Upper lobe of left lung (tissue), 6 donors: ENCODE measurements at regions not wholly inside any gene's neighbourhood (a gene's known extent, or its start where the extent isn't known, plus 50 kb on each side); places are given as distances from the start of the nearest gene placed in this dataset.

ENCODE experiments used
- ATAC-seq, 2 donors: fragments of 200-7000 bp; cut with Tn5 transposase; one replicate each; pipeline ENCODE4 v1.9.1; 2022; ENCODE audit warnings: mild to moderate bottlenecking in 2 of 2, moderate library complexity in 2 of 2; ENCODE audit not compliant: low FRiP score in 2 of 2
- DNase-seq, 2 donors: peaks; one replicate each; pipeline ENCODE4 v3.0.0-alpha.2; 2019 to 2020
- H3K27ac ChIP-seq, 4 donors: fragments of 200-600 bp; sonication (generic); one replicate each; pipeline ENCODE4 v1.5.1; 2016 to 2019
- H3K27me3 ChIP-seq, 4 donors: fragments of 200-600 bp; sonication (generic); one replicate each; pipeline ENCODE4 v1.5.1; 2017 to 2019
- H3K36me3 ChIP-seq, 4 donors: fragments of 200-600 bp; sonication (generic); one replicate each; pipeline ENCODE4 v1.5.1; 2016 to 2019
- H3K4me1 ChIP-seq, 4 donors: fragments of 200-600 bp; sonication (generic); one replicate each; pipeline ENCODE4 v1.5.1; 2018 to 2019
- H3K4me3 ChIP-seq, 4 donors: fragments of 200-600 bp; sonication (generic); one replicate each; pipeline ENCODE4 v1.5.1; 2017 to 2019; ENCODE audit warnings: mild to moderate bottlenecking in 2 of 4, moderate library complexity in 1 of 4
- H3K9me3 ChIP-seq, 4 donors: fragments of 200-600 bp; sonication (generic); one replicate each; pipeline ENCODE4 v1.5.1; 2018 to 2019
- EP300 ChIP-seq, 4 donors: sonication (generic); formaldehyde crosslinking; IDR thresholded peaks; one replicate each; pipeline ENCODE4 v1.5.1; 2017; ENCODE audit warnings: antibody characterized with exemption in 4 of 4, control low read depth in 2 of 4
- POLR2A ChIP-seq, 4 donors: fragments of 450-650 bp; IDR thresholded peaks; one replicate each; pipeline ENCODE4 v1.5.1; 2016 to 2017; ENCODE audit warnings: antibody characterized with exemption in 4 of 4, mild to moderate bottlenecking in 2 of 4
- POLR2AphosphoS5 ChIP-seq, 2 donors: sonication (generic); formaldehyde crosslinking; IDR thresholded peaks; one replicate each; pipeline ENCODE4 v1.5.1; 2017; ENCODE audit warnings: antibody characterized with exemption in 2 of 2
- WGBS, 2 donors: methylation state at CpG; one replicate each; pipeline ENCODE4 v1.1.5; 2017 to 2018; 5-methylcytosine and 5-hydroxymethylcytosine counted together
- TF ChIP-seq, protein P1 (sequence below), 6 experiments: fragments of 450-650 bp in 4 of 6; fragments of 200-600 bp in 2 of 6; sonication (generic) in 2 of 6; IDR thresholded peaks; one replicate each; pipeline ENCODE4 v1.5.1; 2016 to 2019; ENCODE audit warnings: antibody characterized with exemption in 6 of 6
- donor health status: DM: no; HTN: no; CAD: no; lungs with moderate emphysema.
- donor health status: DM: no; HTN: yes; CAD: no; lungs with severe emphysema.

DNA sequence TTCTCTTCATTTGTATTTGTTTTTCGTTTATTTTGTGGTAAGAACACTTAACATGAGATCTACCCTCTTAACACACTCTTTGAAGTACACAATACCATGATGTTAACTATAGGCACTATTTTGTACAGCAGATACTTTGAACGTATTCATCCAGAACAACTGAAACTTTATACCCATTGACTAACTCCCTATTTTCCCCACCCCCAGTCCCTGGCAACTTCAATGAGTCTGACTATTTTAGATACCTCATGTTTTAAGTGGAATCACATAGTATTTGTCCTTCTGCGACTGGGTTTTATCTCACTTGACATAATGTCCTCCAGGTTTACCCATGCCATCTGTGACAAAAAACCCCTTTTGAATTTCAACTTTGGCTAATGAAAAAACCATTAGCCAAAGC lies 356.3 kb upstream of the CDH20 start:
- WGBS, 2 donors: 65% methylated on average over 3 of the region's 3 CpGs
- Histone ChIP-seq H3K27ac (no peak overlapping the region), H3K9me3 (no peaks in the 10 kb centered on the region), H3K36me3 (no peaks in the 10 kb centered on the region), H3K4me3 (no peak overlapping the region), H3K4me1 (no peaks in the 10 kb centered on the region), H3K27me3 (no peaks in the 10 kb centered on the region)
- no peak for TF ChIP-seq POLR2AphosphoS5 (IDR thresholded peaks at IDR 0.05)
- no peak for TF ChIP-seq POLR2A (IDR thresholded peaks at IDR 0.05)
- TF ChIP-seq EP300 (IDR thresholded peaks at IDR 0.05): no peak
- TF ChIP-seq, protein P1, sequence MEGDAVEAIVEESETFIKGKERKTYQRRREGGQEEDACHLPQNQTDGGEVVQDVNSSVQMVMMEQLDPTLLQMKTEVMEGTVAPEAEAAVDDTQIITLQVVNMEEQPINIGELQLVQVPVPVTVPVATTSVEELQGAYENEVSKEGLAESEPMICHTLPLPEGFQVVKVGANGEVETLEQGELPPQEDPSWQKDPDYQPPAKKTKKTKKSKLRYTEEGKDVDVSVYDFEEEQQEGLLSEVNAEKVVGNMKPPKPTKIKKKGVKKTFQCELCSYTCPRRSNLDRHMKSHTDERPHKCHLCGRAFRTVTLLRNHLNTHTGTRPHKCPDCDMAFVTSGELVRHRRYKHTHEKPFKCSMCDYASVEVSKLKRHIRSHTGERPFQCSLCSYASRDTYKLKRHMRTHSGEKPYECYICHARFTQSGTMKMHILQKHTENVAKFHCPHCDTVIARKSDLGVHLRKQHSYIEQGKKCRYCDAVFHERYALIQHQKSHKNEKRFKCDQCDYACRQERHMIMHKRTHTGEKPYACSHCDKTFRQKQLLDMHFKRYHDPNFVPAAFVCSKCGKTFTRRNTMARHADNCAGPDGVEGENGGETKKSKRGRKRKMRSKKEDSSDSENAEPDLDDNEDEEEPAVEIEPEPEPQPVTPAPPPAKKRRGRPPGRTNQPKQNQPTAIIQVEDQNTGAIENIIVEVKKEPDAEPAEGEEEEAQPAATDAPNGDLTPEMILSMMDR (IDR thresholded peaks at IDR 0.05): no peak
- DNase-seq: no peak
- no peak for ATAC-seq

DNA sequence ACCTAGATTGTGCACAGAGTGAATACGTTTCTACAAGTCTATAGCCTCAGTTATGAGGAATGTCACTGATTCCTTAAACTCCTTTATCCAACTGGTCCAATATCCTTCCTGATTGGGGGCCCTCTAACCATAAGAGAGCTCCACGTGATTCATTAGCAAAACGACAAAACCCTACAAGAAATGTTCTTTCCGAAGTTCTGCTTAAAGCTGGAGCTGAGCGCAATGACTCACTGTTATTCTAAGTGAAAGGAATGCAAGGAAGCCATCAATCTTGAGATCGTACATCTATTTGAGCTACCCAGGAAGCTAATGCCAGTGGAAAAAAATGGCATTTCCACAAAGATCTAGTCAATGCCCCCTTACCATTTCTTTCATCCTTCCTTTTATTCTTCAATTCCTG lies 354.9 kb upstream of the CDH20 start:
- no peak for ATAC-seq
- TF ChIP-seq, protein P1 (IDR thresholded peaks at IDR 0.05): no peak
- TF ChIP-seq EP300 (IDR thresholded peaks at IDR 0.05) (no peak), POLR2A (IDR thresholded peaks at IDR 0.05) (no peak), POLR2AphosphoS5 (IDR thresholded peaks at IDR 0.05) (no peak)
- H3K27ac ChIP-seq: no peak overlapping the region

DNA sequence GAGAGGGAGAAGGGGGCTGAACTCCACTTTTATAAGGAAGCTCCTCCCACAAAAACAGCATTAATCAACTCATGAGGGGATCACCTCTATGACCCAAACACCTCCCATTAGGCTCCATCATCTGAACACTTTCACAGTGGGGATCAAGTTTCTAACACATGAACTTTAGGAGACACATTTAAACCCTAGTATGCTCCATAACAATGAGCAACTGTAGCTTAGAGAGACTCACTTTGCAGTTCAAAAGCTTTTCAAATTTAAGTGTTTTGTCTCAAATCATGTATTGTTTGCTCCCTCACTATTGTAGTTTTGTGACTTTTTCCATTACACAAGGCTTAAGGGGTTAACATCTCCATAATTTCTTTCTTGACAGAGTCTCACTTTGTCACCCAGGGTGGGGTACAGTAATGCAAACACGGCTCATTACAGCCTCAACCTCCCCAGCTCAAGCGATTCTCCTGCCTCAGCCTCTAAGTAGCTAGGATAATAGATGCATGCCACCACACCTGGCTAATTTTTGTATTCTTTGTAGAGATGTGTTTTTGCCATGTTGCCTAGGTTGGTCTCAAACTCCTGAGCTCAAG lies 352.7 kb upstream of the CDH20 start:
- no peaks in the 10 kb centered on the region for H3K27me3 ChIP-seq
- H3K36me3 ChIP-seq: no peaks in the 10 kb centered on the region
- no peaks in the 10 kb centered on the region for H3K9me3 ChIP-seq
- no peak for ATAC-seq
- no peak overlapping the region for H3K4me3 ChIP-seq
- TF ChIP-seq, protein P1 (IDR thresholded peaks at IDR 0.05): no peak
- no peak for TF ChIP-seq POLR2A (IDR thresholded peaks at IDR 0.05)
- TF ChIP-seq EP300 (IDR thresholded peaks at IDR 0.05): no peak
- TF ChIP-seq POLR2AphosphoS5 (IDR thresholded peaks at IDR 0.05): no peak
- DNase-seq: no peak
- H3K27ac ChIP-seq: no peak overlapping the region
- WGBS, 2 donors: 84 to 87% methylated on average over 2 of the region's 2 CpGs
- no peaks in the 10 kb centered on the region for H3K4me1 ChIP-seq

More for the DNA sequence above, 354.9 kb upstream of the CDH20 start:
- no peaks in the 10 kb centered on the region for H3K27me3 ChIP-seq
- DNase-seq: no peak
- H3K9me3 ChIP-seq: no peaks in the 10 kb centered on the region
- no peak overlapping the region for H3K4me3 ChIP-seq
- H3K4me1 ChIP-seq: no peaks in the 10 kb centered on the region
- 23 to 35% methylated on average over 6 of the region's 6 CpGs for WGBS, 2 donors
- no peaks in the 10 kb centered on the region for H3K36me3 ChIP-seq

DNA sequence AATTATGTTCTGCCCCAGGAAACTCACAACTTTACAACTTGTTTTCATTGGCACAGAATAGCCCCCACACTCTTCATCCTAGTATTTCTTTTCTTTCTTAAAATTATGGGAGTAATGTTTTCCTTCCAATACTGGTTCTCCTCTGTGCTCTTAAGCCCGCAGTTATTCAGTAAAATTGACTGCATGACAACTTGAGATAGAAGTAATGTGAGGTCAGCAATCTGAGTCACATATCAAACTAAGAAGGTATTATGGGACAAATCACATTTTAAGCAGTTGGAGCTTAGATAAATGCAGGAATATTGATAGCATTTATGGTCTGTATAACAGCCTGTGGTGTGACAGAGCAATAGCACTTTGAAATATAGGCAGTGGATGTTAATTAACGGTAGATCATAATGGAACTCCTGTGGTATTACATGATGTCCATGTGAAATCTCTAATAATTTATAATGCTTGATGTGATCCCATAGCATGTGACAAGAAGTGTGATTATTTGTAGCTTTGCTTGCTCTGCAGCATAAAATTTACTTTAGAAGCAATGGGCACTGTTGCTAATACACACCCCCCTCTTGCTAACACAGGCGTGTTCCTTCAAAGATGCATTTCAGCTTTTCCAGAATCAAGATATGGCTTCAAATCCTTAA lies 351.4 kb upstream of the CDH20 start:
- WGBS, 2 donors: 77 to 81% methylated on average over 3 of the region's 3 CpGs
- DNase-seq (no peak), ATAC-seq (no peak)
- no peak overlapping the region for H3K27ac ChIP-seq
- no peak overlapping the region for H3K4me3 ChIP-seq
- H3K9me3 ChIP-seq: no peaks in the 10 kb centered on the region
- TF ChIP-seq POLR2AphosphoS5 (IDR thresholded peaks at IDR 0.05): no peak
- TF ChIP-seq, protein P1 (IDR thresholded peaks at IDR 0.05): no peak
- no peak for TF ChIP-seq POLR2A (IDR thresholded peaks at IDR 0.05)
- no peak for TF ChIP-seq EP300 (IDR thresholded peaks at IDR 0.05)
- no peaks in the 10 kb centered on the region for H3K36me3 ChIP-seq
- H3K27me3 ChIP-seq: no peaks in the 10 kb centered on the region
- no peaks in the 10 kb centered on the region for H3K4me1 ChIP-seq

DNA sequence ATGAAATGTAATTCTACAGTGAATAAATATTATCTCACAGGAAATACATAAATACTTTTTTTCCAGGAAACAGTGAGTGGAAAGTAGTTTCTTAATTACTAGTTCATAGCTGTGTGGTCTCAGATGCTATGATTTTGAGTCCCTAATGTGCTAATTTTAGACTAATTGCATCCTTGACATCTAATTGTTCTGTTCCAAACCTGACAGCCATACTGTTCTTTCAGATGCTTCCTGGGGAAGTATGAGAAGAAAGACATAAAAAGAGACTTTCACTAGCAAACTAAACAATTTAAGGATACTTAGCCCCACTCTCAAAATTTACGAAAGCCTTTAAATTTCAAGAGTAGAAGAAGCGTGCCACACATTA lies 350.9 kb upstream of the CDH20 start:
- H3K36me3 ChIP-seq: no peaks in the 10 kb centered on the region
- H3K4me1 ChIP-seq: no peaks in the 10 kb centered on the region
- H3K27me3 ChIP-seq: no peaks in the 10 kb centered on the region
- DNase-seq (no peak), ATAC-seq (no peak)
- H3K4me3 ChIP-seq: no peak overlapping the region
- TF ChIP-seq EP300 (IDR thresholded peaks at IDR 0.05) (no peak), POLR2AphosphoS5 (IDR thresholded peaks at IDR 0.05) (no peak), POLR2A (IDR thresholded peaks at IDR 0.05) (no peak)
- TF ChIP-seq, protein P1 (IDR thresholded peaks at IDR 0.05): no peak
- no peaks in the 10 kb centered on the region for H3K9me3 ChIP-seq
- 60 to 72% methylated on average over 2 of the region's 2 CpGs for WGBS, 2 donors
- no peak overlapping the region for H3K27ac ChIP-seq
